GM18909 (cell line): ENCODE measurements at regions not wholly inside any gene's neighbourhood (a gene's known extent, or its start where the extent isn't known, plus 50 kb on each side); places are given as distances from the start of the nearest gene placed in this dataset.
A peak's percentile ranks its signal among the peaks of the same experiment; 100 is the strongest.

Experiments
- ATAC-seq: cut with Tn5 transposase; IDR thresholded peaks from one replicate; pipeline ENCODE4 v1.9.1; 2021; ENCODE audit warnings: mild to moderate bottlenecking; ENCODE audit not compliant: unreplicated experiment, poor library complexity

GRCh38 chr2:156165742-156166141 lies 166.8 kb downstream of the NR4A2 start:
- no peak for ATAC-seq

DNA sequence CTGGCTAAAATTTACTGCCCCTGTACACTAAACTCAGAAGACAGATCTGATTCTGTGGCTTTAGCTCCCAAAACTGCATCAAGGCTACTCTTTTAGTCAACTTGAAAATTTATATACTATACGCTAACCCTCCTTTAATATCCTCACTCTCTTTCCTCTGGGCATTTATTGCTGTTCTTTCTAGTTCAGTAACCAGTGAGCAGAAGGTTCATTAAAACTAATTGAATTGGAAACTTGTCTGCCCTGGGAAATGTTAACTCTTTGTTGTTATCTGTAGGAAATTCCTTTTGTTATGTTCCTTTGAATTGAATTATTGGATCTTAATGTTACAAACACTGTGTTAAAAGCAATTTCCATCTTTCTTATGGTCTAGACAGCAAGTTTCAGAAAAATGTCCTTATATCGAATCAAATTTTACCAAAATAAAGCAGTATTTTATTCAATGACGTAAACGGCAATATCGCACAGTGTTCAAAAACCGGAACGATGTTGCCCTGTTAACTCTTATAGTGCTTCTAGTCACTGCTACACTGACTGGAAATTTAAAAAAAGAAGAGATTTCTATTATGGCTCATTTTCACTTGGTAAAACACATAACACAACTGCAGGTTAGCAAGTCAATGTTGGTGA lies 168.3 kb downstream of the NR4A2 start:
- ATAC-seq = no peak

GRCh38 chr2:156158808-156159207 lies 173.7 kb downstream of the NR4A2 start:
- no peak for ATAC-seq

- ATAC-seq = no peak
Measured at GRCh38 chr2:156157670-156158069, 174.9 kb downstream of the NR4A2 start.

DNA sequence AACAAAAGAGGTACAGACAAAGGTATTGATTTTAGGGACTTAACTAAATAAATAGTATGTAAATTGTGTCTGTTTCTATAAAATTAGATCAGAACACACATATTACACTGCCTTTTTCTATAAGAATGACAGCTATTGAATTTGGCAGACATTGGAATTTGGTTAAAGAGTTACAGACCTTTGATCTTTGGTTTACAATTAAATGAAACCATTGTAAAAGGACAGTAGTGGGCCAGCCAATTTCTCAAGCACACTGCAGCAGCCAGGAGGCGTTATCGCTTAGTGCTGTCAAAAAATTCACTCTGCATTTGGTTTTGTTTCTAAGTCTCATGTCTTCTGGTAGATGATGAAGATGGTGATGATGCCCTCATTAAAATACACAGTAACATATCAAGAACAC lies 175.9 kb downstream of the NR4A2 start:
- ATAC-seq = no peak

- ATAC-seq = no peak
Measured at GRCh38 chr2:156155319-156155718, 177.2 kb downstream of the NR4A2 start.

- no peak for ATAC-seq
Measured at GRCh38 chr2:156151351-156151750, 181.2 kb downstream of the NR4A2 start.

GRCh38 chr2:156147594-156148330 lies 184.8 kb downstream of the NR4A2 start:
- peak; percentile 89 for ATAC-seq

DNA sequence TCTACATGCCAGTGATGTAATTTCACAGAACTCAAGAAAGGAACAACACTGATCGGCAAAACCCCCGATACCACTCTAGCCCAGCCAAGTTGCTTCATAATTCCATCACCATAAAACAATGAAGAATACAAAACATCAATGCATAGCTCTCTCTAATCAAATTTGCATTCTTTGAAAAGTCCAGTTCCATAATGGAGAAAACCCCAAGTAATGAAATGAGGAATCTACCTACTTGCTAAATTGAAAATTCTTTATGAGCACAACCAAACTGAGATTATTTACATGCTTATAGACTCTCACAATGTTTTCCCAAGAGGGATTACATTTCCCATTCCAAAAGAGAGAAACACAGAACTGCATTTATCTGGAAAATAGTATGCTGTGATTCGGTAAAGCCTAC lies 186.5 kb downstream of the NR4A2 start:
- no peak for ATAC-seq

GRCh38 chr2:156145469-156145868 lies 187.1 kb downstream of the NR4A2 start:
- no peak for ATAC-seq

DNA sequence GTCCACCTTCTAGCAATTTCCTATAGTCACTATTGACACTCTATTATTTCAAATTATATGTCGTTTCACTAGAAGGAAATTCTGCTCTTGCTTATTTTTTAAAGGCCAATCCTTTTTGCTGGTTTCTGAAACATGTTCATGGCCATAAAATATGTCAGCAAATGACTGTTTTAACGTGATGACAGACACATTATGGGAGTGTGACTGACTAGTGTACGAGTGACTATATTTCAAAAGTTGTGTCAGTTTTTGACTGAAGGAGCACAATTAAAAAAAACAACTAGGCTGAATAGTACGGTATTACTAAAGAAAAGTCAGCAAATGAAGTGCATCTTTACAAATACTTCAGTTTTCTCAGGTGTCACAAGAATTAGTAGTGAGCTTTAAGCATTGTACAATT lies 196.0 kb downstream of the NR4A2 start:
- no peak for ATAC-seq

GRCh38 chr2:156134887-156135286 lies 197.6 kb downstream of the NR4A2 start:
- no peak for ATAC-seq

- ATAC-seq = no peak
Measured at GRCh38 chr2:156132941-156133340, 199.6 kb downstream of the NR4A2 start.

DNA sequence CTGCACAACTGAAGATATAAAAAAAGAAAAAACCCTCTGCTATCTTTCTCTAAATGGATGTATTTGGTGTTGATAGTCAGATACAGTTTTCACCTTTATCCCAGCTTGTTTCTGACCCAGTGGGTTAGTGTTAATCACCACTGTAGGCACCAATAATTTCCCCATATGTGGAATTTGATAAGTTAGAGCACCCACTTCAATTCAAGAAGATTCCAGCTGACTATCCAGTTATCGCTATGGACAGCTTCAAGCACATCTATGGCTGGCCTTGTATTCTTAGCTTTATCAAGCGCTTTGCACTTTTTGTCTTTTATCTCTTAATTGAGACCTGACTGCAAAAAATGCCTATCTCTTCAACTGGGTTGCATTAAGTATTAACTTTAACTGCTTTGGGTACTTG lies 200.4 kb downstream of the NR4A2 start:
- no peak for ATAC-seq

- no peak for ATAC-seq
Measured at GRCh38 chr2:156129227-156129626, 203.3 kb downstream of the NR4A2 start.

GRCh38 chr2:156125018-156125417 lies 207.5 kb downstream of the NR4A2 start:
- no peak for ATAC-seq

DNA sequence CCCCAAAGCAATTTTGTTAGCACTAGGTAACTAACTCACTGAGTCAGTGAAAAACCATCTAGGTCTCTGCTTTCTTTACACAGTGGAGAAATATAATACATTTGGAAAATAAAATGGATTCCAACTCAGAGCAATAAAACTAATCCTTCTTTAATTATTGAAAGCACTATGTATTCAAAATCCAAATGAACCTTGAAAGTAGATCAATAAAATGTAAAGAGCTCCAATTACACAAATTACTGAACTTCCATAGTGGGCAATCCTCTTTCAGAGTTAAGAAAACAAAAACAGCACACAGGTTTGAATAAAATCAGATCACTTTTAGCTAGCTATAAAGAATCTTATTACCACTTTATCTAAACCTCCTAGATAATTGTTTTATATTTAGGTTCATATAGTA lies 208.1 kb downstream of the NR4A2 start:
- no peak for ATAC-seq

GRCh38 chr2:156118753-156119416 lies 213.6 kb downstream of the NR4A2 start:
- no peak for ATAC-seq

- no peak for ATAC-seq
Measured at GRCh38 chr2:156116113-156116512, 216.4 kb downstream of the NR4A2 start.

GRCh38 chr2:156115338-156115737 lies 217.2 kb downstream of the NR4A2 start:
- ATAC-seq = no peak

GRCh38 chr2:156112323-156112722 lies 220.2 kb downstream of the NR4A2 start:
- ATAC-seq = no peak

GRCh38 chr2:156110890-156111289 lies 221.6 kb downstream of the NR4A2 start:
- ATAC-seq = peak; percentile 98
